ENCODE measurements at regions not wholly inside any gene's neighbourhood (a gene's known extent, or its start where the extent isn't known, plus 50 kb on each side); places are given as distances from the start of the nearest gene placed in this dataset.

GRCh38 chr5:6907320-6907918, 194.2 kb downstream of the TENT4A start:
- TF ChIP-seq CTCF (IDR thresholded peaks at IDR 0.05): no peak

GRCh38 chr5:6909901-6910300, 196.7 kb downstream of the TENT4A start:
- TF ChIP-seq CTCF (IDR thresholded peaks at IDR 0.05): no peak

GRCh38 chr5:6910950-6911349, 197.7 kb downstream of the TENT4A start:
- TF ChIP-seq CTCF (IDR thresholded peaks at IDR 0.05): no peak

GRCh38 chr5:6914347-6914746, 201.1 kb downstream of the TENT4A start:
- TF ChIP-seq CTCF (IDR thresholded peaks at IDR 0.05): no peak

GRCh38 chr5:6915574-6915973, 202.3 kb downstream of the TENT4A start:
- TF ChIP-seq CTCF (IDR thresholded peaks at IDR 0.05): no peak

- TF ChIP-seq CTCF (IDR thresholded peaks at IDR 0.05): no peak
Observed at GRCh38 chr5:6918255-6918654, 205.0 kb downstream of the TENT4A start.

- TF ChIP-seq CTCF (IDR thresholded peaks at IDR 0.05): no peak
Observed at GRCh38 chr5:6920628-6921256, 207.5 kb downstream of the TENT4A start.

Measured in LNCAP (cell line).